ENCODE measurements at regions not wholly inside any gene's neighbourhood (a gene's known extent, or its start where the extent isn't known, plus 50 kb on each side); places are given as distances from the start of the nearest gene placed in this dataset.
A peak's percentile ranks its signal among the peaks of the same experiment; 100 is the strongest.

GRCh38 chr13:60258349-60258748, 94.6 kb upstream of the DIAPH3 start:
- TF ChIP-seq TOX (CRISPR knock-in tag; IDR thresholded peaks at IDR 0.05; ENCODE audit: borderline replicate concordance) (no peak), SNAI2 (CRISPR knock-in tag; IDR thresholded peaks at IDR 0.05) (no peak), PATZ1 (CRISPR knock-in tag; IDR thresholded peaks at IDR 0.05; ENCODE audit: borderline replicate concordance) (no peak), ZC3H10 (CRISPR knock-in tag; IDR thresholded peaks at IDR 0.05) (no peak), POU6F1 (CRISPR knock-in tag; IDR thresholded peaks at IDR 0.05; ENCODE audit: borderline replicate concordance, low read depth) (no peak), CSDC2 (CRISPR knock-in tag; IDR thresholded peaks at IDR 0.05) (no peak), GLIS3 (CRISPR knock-in tag; IDR thresholded peaks at IDR 0.05) (no peak), RARB (CRISPR knock-in tag; IDR thresholded peaks at IDR 0.05) (no peak), BACH2 (CRISPR knock-in tag; IDR thresholded peaks at IDR 0.05; ENCODE audit: borderline replicate concordance) (no peak), ARNTL (CRISPR knock-in tag; IDR thresholded peaks at IDR 0.05; ENCODE audit: borderline replicate concordance, low read depth) (no peak), ISL1 (CRISPR knock-in tag; IDR thresholded peaks at IDR 0.05) (no peak), ZNF70 (CRISPR knock-in tag; IDR thresholded peaks at IDR 0.05) (no peak), ZFP30 (CRISPR knock-in tag; IDR thresholded peaks at IDR 0.05) (no peak), ZNF565 (CRISPR knock-in tag; conservative IDR thresholded peaks at IDR 0.05; ENCODE audit: low read depth) (no peak), PPARA (CRISPR knock-in tag; IDR thresholded peaks at IDR 0.05; ENCODE audit: borderline replicate concordance) (no peak), CREB5 (CRISPR knock-in tag; IDR thresholded peaks at IDR 0.05; ENCODE audit: low read depth) (no peak), OSR1 (CRISPR knock-in tag; IDR thresholded peaks at IDR 0.05) (no peak), ESRRG (CRISPR knock-in tag; IDR thresholded peaks at IDR 0.05) (no peak)
- no peak for ATAC-seq

GRCh38 chr13:60260440-60260839, 96.7 kb upstream of the DIAPH3 start:
- no peak for TF ChIP-seq RARB (CRISPR knock-in tag; IDR thresholded peaks at IDR 0.05)
- no peak for TF ChIP-seq GLIS3 (CRISPR knock-in tag; IDR thresholded peaks at IDR 0.05)
- no peak for TF ChIP-seq TOX (CRISPR knock-in tag; IDR thresholded peaks at IDR 0.05; ENCODE audit: borderline replicate concordance)
- no peak for ATAC-seq

GRCh38 chr13:60261432-60262351, 98.0 kb upstream of the DIAPH3 start:
- TF ChIP-seq, protein P1, sequence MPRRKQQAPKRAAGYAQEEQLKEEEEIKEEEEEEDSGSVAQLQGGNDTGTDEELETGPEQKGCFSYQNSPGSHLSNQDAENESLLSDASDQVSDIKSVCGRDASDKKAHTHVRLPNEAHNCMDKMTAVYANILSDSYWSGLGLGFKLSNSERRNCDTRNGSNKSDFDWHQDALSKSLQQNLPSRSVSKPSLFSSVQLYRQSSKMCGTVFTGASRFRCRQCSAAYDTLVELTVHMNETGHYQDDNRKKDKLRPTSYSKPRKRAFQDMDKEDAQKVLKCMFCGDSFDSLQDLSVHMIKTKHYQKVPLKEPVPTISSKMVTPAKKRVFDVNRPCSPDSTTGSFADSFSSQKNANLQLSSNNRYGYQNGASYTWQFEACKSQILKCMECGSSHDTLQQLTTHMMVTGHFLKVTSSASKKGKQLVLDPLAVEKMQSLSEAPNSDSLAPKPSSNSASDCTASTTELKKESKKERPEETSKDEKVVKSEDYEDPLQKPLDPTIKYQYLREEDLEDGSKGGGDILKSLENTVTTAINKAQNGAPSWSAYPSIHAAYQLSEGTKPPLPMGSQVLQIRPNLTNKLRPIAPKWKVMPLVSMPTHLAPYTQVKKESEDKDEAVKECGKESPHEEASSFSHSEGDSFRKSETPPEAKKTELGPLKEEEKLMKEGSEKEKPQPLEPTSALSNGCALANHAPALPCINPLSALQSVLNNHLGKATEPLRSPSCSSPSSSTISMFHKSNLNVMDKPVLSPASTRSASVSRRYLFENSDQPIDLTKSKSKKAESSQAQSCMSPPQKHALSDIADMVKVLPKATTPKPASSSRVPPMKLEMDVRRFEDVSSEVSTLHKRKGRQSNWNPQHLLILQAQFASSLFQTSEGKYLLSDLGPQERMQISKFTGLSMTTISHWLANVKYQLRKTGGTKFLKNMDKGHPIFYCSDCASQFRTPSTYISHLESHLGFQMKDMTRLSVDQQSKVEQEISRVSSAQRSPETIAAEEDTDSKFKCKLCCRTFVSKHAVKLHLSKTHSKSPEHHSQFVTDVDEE (CRISPR knock-in tag; IDR thresholded peaks at IDR 0.05), result no peak
- TF ChIP-seq TCF4 (CRISPR knock-in tag; IDR thresholded peaks at IDR 0.05; ENCODE audit: borderline replicate concordance), result peak; percentile 42; the same call in 1 of the 2 replicates
- no peak for ATAC-seq

GRCh38 chr13:60265566-60265965, 101.8 kb upstream of the DIAPH3 start:
- no peak for ATAC-seq
- no peak for TF ChIP-seq PPARA (CRISPR knock-in tag; IDR thresholded peaks at IDR 0.05; ENCODE audit: borderline replicate concordance)
